ENCODE measurements at regions not wholly inside any gene's neighbourhood (a gene's known extent, or its start where the extent isn't known, plus 50 kb on each side); places are given as distances from the start of the nearest gene placed in this dataset.
"Not testable (repeated sequence)": the region's sequence is repeated elsewhere in the genome, so short reads cannot be mapped to it uniquely, and the experiment has no call there.

DNA sequence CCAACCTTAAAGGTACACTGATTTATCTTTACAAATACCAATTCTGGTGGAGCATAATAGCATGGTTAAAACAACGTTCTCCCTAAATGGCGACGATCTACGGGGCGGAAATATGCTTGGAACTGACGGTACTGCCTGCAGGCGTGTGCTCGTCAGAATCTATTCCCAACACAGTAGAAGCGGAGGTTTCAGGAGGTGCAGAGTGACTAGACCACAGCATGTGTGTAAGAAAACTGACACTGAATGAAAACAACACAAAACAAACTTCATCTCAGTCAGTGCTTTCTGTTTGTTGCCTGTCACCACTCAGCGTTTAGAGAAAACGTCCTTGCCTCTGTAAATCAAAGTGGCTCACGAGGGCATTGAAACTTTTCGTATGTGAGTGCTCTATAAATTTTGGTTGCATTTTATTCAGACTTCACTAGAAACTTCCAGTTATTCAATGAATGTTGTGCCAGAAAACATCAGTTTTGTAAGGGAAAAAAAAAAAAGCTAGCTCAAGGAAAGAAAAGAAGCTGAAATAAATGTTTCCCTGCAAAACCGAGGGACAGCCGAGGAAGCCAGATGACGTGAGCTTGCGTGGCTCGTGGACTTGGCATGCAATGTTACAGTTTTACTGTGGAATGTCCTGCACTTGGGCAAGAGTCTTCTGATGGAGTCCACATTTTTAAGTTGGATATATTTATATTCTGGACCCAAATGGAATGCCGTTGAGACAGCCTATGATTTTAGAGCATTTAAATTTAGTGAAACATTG, 210.4 kb downstream of the LAT start:
- H3K27ac ChIP-seq = peak overlapping the region; percentile 62 to 72
- H3K36me3 ChIP-seq; H3K9me3 ChIP-seq; intact Hi-C loops (cut with DNase I; ENCODE audit: low total_unique reads); H3K4me3 ChIP-seq; H3K27me3 ChIP-seq; H3K4me1 ChIP-seq: not testable (repeated sequence)
- DNase-seq = peak; percentile 67 to 75

DNA sequence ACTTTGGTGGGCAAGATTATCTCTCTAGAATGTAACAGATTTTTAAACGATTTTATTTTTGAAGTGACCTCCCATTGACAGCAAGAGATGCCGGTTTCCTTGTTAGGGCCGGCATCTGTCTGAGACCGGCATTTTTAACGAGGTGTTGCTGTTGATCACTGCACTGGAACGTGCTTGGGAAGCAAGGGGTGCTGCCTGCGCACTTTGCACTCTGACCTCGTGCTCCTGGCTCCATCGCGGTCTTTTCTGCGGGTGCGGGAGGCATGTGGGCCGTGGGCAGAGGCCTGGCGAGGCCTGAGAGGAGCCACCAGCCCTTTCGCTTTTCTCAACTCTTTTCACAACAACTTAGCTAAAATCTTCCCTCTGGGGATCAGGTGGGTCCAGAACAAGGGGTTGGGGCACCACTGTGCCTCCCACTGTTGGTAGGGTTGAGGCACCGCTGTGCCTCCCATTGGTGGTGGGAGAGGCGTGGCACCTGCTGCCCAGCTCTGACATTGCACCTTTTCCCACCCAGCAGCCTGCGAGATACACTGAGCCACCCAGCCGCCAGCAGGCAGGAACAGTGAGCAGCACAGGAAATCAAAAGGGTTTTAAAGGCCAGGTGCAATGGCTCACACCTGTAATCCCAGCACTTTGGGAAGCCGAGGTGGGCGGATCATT, 209.5 kb downstream of the LAT start:
- peak in 1 of 2 donors; percentile 10 for DNase-seq
- intact Hi-C loops (cut with DNase I; ENCODE audit: low total_unique reads); H3K4me1 ChIP-seq; H3K27me3 ChIP-seq; H3K36me3 ChIP-seq; H3K4me3 ChIP-seq; H3K9me3 ChIP-seq: not testable (repeated sequence)
- peak overlapping the region; percentile 62 to 72 for H3K27ac ChIP-seq

DNA sequence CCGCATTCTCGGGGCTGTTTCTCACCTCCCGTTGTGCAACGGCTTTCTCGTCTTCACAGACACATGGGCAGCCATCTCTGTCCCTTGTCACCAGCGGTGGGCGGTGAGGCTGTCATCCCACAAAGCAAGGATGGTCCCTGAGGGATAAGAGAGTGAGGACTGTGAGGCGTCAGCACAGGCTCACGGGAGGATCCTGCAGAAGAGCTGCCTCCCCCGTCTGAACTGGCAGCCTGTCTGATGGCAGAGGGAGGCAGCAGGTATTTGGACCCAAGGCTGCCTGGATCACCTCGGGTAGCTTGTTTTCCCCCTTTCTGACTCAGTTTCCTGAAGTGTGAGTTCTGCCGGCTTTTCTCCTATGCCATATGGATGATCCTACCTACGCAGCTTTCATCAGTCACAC, 208.8 kb downstream of the LAT start:
- intact Hi-C loops (cut with DNase I; ENCODE audit: low total_unique reads); H3K27me3 ChIP-seq; H3K36me3 ChIP-seq; H3K27ac ChIP-seq; H3K9me3 ChIP-seq; H3K4me3 ChIP-seq; H3K4me1 ChIP-seq: not testable (repeated sequence)
- DNase-seq = peak; percentile 10 to 12

DNA sequence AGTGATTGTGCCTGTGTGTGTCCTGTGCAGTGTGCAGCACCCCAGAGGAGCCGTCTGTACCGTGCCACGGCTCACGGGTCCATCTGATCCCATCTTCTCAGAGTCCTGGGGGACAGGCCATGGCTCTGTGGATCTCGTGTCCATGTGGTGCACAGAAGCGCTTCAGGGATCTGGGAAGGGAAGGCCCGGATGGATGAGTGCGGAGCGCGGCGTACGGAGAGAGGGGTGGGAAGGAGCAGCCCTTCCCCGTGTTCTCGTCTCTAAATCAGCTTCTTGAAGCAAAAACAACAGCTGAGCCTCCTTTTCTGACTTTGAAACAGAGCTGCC, 208.4 kb downstream of the LAT start:
- H3K27me3 ChIP-seq; H3K36me3 ChIP-seq; H3K4me3 ChIP-seq; intact Hi-C loops (cut with DNase I; ENCODE audit: low total_unique reads); H3K9me3 ChIP-seq; H3K27ac ChIP-seq; H3K4me1 ChIP-seq: not testable (repeated sequence)
- peak; percentile 8 for DNase-seq

DNA sequence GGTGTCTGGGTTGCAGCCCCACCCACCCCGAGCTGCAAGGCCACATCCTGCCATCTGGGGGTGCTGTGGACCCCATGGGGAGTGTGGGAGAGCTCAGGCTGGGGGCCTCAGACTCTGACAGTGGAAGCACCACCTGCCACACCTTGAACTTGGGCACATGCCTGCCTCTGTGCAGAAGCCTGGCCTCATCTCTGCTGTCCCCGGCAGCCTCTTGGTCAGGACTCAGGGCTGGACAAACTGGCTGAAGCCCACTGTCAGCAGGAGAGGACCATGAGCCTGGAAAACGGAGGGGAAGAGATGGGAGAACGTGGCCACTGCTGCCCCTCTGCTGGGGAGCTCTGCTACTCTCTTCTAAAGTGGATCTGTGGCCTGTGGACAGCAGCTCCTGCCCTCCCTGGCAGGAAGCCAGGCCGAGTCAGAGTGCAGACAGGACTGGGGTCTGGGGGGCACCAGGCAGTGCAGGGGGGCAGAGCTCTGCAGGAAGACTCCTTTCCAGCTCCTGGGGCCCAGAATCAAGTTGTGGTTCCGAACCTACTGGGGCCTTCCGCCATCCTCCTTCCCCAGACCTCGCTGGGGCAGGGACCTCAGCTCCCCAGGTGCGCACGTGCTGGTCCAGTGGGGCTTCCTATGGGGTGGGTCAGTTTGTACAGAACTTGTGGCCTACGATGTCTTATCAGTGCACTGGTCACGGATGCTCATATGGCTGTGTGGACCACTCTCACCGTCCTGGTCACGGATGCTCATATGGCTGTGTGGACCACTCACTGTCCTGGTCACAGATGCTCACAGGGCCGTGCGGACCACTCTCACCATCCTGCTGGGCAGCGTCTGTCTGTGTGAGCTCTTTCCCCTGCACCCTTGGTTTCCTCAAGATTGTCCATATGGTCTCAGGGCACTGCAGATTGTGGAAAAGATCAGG, 207.7 kb downstream of the LAT start:
- Histone ChIP-seq H3K4me1 (no peaks in the 10 kb centered on the region), H3K27me3 (no peaks in the 10 kb centered on the region), H3K9me3 (no peaks in the 10 kb centered on the region), H3K4me3 (no peak overlapping the region), H3K27ac (no peak overlapping the region), H3K36me3 (no peaks in the 10 kb centered on the region)
- TF ChIP-seq POLR2A (IDR thresholded peaks at IDR 0.05) = no peak
- TF ChIP-seq, protein P1, sequence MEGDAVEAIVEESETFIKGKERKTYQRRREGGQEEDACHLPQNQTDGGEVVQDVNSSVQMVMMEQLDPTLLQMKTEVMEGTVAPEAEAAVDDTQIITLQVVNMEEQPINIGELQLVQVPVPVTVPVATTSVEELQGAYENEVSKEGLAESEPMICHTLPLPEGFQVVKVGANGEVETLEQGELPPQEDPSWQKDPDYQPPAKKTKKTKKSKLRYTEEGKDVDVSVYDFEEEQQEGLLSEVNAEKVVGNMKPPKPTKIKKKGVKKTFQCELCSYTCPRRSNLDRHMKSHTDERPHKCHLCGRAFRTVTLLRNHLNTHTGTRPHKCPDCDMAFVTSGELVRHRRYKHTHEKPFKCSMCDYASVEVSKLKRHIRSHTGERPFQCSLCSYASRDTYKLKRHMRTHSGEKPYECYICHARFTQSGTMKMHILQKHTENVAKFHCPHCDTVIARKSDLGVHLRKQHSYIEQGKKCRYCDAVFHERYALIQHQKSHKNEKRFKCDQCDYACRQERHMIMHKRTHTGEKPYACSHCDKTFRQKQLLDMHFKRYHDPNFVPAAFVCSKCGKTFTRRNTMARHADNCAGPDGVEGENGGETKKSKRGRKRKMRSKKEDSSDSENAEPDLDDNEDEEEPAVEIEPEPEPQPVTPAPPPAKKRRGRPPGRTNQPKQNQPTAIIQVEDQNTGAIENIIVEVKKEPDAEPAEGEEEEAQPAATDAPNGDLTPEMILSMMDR (IDR thresholded peaks at IDR 0.05) = no peak
- intact Hi-C loops (cut with DNase I; ENCODE audit: low total_unique reads) = no loop called here
- peak; percentile 16 to 19 for DNase-seq

- DNase-seq = peak; percentile 7 to 15
- H3K4me3 ChIP-seq; H3K36me3 ChIP-seq; H3K9me3 ChIP-seq; H3K4me1 ChIP-seq; H3K27ac ChIP-seq; intact Hi-C loops (cut with DNase I; ENCODE audit: low total_unique reads); H3K27me3 ChIP-seq: not testable (repeated sequence)
These were observed 206.9 kb downstream of the LAT start for GRCh38 chr16:29191636-29192180.

- H3K9me3 ChIP-seq; H3K36me3 ChIP-seq; H3K27ac ChIP-seq; H3K27me3 ChIP-seq; H3K4me3 ChIP-seq; H3K4me1 ChIP-seq; intact Hi-C loops (cut with DNase I; ENCODE audit: low total_unique reads): not testable (repeated sequence)
- peak; percentile 27 to 47 for DNase-seq
These were observed 205.9 kb downstream of the LAT start for GRCh38 chr16:29190553-29191431.

DNA sequence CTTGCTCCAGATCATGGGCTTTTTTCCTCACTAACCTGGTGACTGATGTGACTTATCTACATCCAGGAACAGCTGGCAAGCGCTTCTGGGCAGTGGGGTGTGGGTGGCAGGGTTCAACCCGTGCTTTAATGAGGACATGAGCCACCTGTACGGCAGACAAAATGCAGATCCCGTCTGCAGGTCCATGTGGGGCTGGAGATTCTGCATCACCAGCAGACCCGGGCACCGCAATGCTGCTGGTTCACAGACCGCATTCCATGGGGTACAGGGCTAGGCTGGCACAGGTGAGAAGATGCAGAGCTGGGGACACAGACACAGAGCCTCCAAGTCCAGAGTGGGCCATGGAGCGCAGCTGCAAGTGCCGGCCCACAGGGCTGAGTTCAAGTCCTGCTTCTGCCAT, 204.0 kb downstream of the LAT start:
- H3K27me3 ChIP-seq; intact Hi-C loops (cut with DNase I; ENCODE audit: low total_unique reads); H3K4me3 ChIP-seq; H3K27ac ChIP-seq; H3K36me3 ChIP-seq; H3K9me3 ChIP-seq: not testable (repeated sequence)
- peaks cover 0 to 16% of the 10 kb centered on the region in 2 donors for H3K4me1 ChIP-seq
- DNase-seq = peak in 1 of 2 donors; percentile 18

DNA sequence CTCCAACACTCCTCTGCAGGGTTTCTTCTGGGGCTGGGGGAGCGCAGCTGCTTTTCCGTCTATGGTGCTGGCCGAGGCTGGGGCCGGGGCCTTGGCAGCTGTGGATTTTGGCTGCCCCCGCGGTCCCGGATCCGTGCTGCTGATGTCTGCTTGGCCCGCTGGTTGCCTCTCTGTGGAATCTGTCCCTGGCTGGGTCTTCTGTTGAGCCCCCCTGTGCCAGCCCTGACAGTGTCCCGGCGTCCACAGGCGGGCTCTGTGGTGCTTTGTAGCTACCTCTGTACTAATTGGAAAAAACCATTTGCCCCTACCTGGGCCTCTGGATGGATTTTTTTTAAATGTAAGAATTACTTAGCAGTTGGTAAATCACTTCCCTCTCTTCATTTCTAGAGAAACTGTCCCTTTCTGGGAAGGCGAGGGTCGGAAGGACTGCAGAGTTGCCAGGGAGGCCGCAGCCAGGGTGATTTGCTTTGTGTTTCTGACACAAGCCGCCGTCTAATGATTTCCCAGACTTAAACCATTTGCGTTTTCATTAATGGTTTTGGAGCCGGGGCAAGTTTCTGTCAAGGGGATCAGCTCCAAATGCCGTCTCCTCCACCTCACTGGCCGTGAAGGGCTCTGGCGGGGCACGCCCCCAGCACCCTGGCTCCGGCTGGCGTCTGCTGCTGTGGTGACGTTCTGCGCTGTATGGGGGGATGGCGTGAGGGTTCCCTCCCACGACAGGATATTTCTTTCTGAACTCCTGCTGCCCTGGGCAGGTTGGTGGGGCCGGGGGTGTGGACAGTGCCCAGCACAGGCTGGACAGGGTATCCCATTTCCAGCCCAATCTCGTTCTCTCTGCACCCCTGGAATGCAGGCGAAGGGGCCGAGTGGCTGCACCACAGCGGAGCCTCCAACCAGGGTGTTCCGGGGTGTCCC, 201.7 kb downstream of the LAT start:
- intact Hi-C loops (cut with DNase I; ENCODE audit: low total_unique reads); H3K27me3 ChIP-seq; H3K36me3 ChIP-seq; H3K9me3 ChIP-seq; H3K4me3 ChIP-seq: not testable (repeated sequence)
- DNase-seq = peak; percentile 64 to 77
- Histone ChIP-seq H3K27ac (peak overlapping the region; percentile 75 to 89), H3K4me1 (peaks cover 0 to 16% of the 10 kb centered on the region in 2 donors)

DNA sequence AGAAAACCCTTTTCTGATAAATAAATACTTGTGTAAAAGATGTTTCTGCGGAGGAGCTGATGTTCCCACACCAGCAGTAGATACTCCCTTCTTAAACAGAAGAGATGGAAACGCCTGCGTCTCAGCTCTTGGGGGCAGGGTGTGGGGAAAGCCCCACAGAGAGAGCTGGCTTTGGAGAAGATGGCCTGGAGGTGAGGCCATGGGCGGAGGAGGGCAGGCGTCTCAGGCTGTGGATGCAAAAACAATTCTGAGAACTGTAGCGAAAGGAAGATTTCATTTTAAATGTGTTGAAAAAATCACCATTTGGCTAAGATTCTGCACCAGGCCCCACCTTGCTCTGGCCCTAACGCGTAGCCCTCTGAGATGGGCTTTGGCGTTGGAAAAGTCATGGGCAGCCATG, 201.0 kb downstream of the LAT start:
- H3K27me3 ChIP-seq; H3K36me3 ChIP-seq; H3K9me3 ChIP-seq; intact Hi-C loops (cut with DNase I; ENCODE audit: low total_unique reads): not testable (repeated sequence)
- peak in 1 of 2 donors; percentile 22 for DNase-seq
- H3K4me3 ChIP-seq = peak overlapping the region in 1 of 2 donors; percentile 19
- H3K27ac ChIP-seq = peak overlapping the region; percentile 75 to 89
- peaks cover 0 to 16% of the 10 kb centered on the region in 2 donors for H3K4me1 ChIP-seq

Data from uterus (tissue), 3 donors.